ENCODE measurements at regions not wholly inside any gene's neighbourhood (a gene's known extent, or its start where the extent isn't known, plus 50 kb on each side); places are given as distances from the start of the nearest gene placed in this dataset.

- TF ChIP-seq CTCF (conservative IDR thresholded peaks at IDR 0.05; ENCODE audit: low read depth, low read length): no peak
- no peak overlapping the region for H3K4me3 ChIP-seq (ENCODE audit: low read depth, low read length)
- DNase-seq (ENCODE audit: low read depth): no peak
Measured at GRCh38 chr3:88416436-88416835, 266.7 kb downstream of the C3orf38 start.

GRCh38 chr3:88418219-88418618 lies 268.5 kb downstream of the C3orf38 start:
- DNase-seq (ENCODE audit: low read depth): no peak
- no peak for TF ChIP-seq CTCF (conservative IDR thresholded peaks at IDR 0.05; ENCODE audit: low read depth, low read length)
- no peak overlapping the region for H3K4me3 ChIP-seq (ENCODE audit: low read depth, low read length)

GRCh38 chr3:88433568-88433967 lies 283.8 kb downstream of the C3orf38 start:
- TF ChIP-seq CTCF (conservative IDR thresholded peaks at IDR 0.05; ENCODE audit: low read depth, low read length): no peak
- H3K4me3 ChIP-seq (ENCODE audit: low read depth, low read length): no peak overlapping the region
- DNase-seq (ENCODE audit: low read depth): peak; percentile 12

- no peak for DNase-seq (ENCODE audit: low read depth)
- no peak for TF ChIP-seq CTCF (conservative IDR thresholded peaks at IDR 0.05; ENCODE audit: low read depth, low read length)
Measured at GRCh38 chr3:88434001-88434400, 284.2 kb downstream of the C3orf38 start.

GRCh38 chr3:88440701-88441100 lies 290.9 kb downstream of the C3orf38 start:
- no peak for DNase-seq (ENCODE audit: low read depth)

More at GRCh38 chr3:88434001-88434400, 284.2 kb downstream of the C3orf38 start:
- no peak overlapping the region for H3K4me3 ChIP-seq (ENCODE audit: low read depth, low read length)

GRCh38 chr3:88443066-88443465 lies 293.3 kb downstream of the C3orf38 start:
- TF ChIP-seq CTCF (conservative IDR thresholded peaks at IDR 0.05; ENCODE audit: low read depth, low read length): no peak
- no peak overlapping the region for H3K4me3 ChIP-seq (ENCODE audit: low read depth, low read length)

More at GRCh38 chr3:88440701-88441100, 290.9 kb downstream of the C3orf38 start:
- TF ChIP-seq CTCF (conservative IDR thresholded peaks at IDR 0.05; ENCODE audit: low read depth, low read length): no peak
- H3K4me3 ChIP-seq (ENCODE audit: low read depth, low read length): no peak overlapping the region

GRCh38 chr3:88444251-88444650 lies 294.5 kb downstream of the C3orf38 start:
- no peak for DNase-seq (ENCODE audit: low read depth)
- H3K4me3 ChIP-seq (ENCODE audit: low read depth, low read length): no peak overlapping the region
- TF ChIP-seq CTCF (conservative IDR thresholded peaks at IDR 0.05; ENCODE audit: low read depth, low read length): no peak

More at GRCh38 chr3:88443066-88443465, 293.3 kb downstream of the C3orf38 start:
- no peak for DNase-seq (ENCODE audit: low read depth)

Data from choroid plexus epithelial cell (primary cell).